Bronchial epithelial cell (primary cell): ENCODE measurements at regions not wholly inside any gene's neighbourhood (a gene's known extent, or its start where the extent isn't known, plus 50 kb on each side); places are given as distances from the start of the nearest gene placed in this dataset.
A peak's percentile ranks its signal among the peaks of the same experiment; 100 is the strongest.

Source experiments
- DNase-seq: peaks from one replicate; pipeline ENCODE4 v3.0.0-alpha.2; 2010; ENCODE audit warnings: low read depth
- FAIRE-seq: peaks from 2 replicates; lab custom pipeline; 2011; peaks lifted over from hg19 to GRCh38; lab: Jason Lieb, UNC
- H3K27me3 ChIP-seq: 2 replicates; pipeline ENCODE4 v1.5.1; 2011; ENCODE audit warnings: low read length; ENCODE audit not compliant: control insufficient read depth, insufficient read depth
- H3K36me3 ChIP-seq: 2 replicates; pipeline ENCODE4 v1.5.1; 2011; ENCODE audit warnings: low read length; ENCODE audit not compliant: control insufficient read depth, insufficient read depth
- H3K4me3 ChIP-seq: 2 replicates; pipeline ENCODE4 v1.5.1; 2011; ENCODE audit warnings: mild to moderate bottlenecking, low read depth, low read length, control low read depth
- TF ChIP-seq, protein P1 (sequence below): IDR thresholded peaks from 2 replicates; pipeline ENCODE4 v1.5.1; 2011; ENCODE audit warnings: mild to moderate bottlenecking, moderate library complexity, low read length, control low read depth, inconsistent platforms; ENCODE audit not compliant: insufficient read depth, severe bottlenecking

DNA sequence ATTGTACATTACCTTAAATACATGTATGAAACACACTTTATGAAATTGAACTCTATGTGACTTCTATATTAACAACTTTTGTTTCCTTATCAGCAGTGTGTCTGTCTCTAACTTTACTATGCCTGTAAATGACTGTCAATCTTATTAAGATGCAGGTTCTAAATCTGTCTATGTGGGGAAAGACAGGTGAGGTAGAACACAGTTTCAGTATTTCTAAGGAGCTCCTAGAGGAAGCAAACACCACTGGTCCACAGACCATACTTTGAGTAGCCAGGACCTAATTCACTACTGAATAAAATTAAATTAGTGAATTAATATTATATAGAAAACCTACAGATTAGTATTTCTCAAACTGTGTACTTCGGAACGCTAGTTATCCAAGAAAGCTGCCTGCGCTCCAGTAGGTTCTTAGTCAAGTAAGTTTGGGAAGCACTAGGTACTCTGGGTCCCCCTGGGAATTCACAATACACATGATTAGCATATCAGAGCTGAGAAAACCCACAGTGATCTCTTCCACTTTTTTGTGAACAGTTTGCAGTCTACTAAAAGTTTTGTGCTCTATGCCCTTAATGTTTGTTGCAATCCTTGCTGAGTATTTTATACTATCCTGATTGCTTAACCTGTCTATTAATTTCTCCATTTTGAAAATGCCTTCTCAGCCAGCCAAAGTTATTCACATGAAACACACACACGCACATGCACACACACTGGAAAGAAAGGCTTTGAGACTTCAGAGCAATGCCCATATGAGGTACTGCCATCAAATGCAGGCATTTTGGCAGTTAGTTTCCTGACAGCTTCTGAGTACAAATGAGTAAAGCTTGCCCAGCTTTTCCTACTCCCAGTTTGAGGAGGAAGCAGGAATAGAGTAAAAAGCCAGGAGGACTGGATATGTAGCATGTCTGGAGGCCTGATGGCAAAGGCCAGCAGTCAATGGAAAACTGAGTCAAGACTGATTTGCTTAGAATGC lies 133.6 kb upstream of the CPEB2 start:
- no peaks in the 10 kb centered on the region for H3K36me3 ChIP-seq
- H3K4me3 ChIP-seq: no peak overlapping the region
- FAIRE-seq (peak; percentile 76), DNase-seq (no peak)
- no peaks in the 10 kb centered on the region for H3K27me3 ChIP-seq
- TF ChIP-seq, protein P1, sequence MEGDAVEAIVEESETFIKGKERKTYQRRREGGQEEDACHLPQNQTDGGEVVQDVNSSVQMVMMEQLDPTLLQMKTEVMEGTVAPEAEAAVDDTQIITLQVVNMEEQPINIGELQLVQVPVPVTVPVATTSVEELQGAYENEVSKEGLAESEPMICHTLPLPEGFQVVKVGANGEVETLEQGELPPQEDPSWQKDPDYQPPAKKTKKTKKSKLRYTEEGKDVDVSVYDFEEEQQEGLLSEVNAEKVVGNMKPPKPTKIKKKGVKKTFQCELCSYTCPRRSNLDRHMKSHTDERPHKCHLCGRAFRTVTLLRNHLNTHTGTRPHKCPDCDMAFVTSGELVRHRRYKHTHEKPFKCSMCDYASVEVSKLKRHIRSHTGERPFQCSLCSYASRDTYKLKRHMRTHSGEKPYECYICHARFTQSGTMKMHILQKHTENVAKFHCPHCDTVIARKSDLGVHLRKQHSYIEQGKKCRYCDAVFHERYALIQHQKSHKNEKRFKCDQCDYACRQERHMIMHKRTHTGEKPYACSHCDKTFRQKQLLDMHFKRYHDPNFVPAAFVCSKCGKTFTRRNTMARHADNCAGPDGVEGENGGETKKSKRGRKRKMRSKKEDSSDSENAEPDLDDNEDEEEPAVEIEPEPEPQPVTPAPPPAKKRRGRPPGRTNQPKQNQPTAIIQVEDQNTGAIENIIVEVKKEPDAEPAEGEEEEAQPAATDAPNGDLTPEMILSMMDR: no peak

DNA sequence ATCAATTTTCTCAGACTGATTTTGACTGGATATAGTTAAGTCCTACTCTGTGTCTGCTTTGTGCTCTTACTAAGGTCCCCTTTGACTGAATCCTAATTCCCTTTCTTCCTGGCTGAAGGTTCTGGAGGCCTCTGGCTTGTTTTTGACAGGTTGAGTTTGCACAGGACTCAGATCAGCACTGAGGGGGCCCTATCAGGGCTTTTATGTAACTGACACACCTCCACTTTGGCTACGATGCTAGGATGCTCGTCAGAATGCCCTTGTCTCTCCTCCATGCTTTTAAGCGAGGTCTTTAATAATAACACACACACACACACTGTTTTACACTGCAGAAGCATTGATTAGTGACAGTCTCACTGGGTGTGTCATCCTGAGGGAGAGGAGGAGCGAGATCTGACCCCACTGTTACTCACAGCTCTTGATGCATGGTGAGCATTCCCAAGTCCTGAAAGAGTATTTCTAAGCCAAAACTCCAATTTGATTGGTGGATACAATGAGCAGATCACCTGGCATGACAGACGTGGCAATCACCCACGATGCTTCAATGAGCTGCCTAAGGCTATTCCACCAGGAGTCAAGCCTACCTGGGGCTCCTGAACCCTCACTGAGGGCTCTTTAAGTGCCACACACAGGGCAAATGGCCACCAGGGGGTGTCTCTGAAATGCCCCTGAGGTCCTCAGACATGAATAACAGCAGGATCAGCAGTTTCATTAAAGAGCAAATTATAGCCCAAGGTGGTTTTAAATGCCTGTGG lies 130.4 kb upstream of the CPEB2 start:
- Histone ChIP-seq H3K36me3 (no peaks in the 10 kb centered on the region), H3K4me3 (no peak overlapping the region), H3K27me3 (no peaks in the 10 kb centered on the region)
- TF ChIP-seq, protein P1: peak; percentile 50
- DNase-seq: peak; percentile 89
- FAIRE-seq: peak; percentile 66

DNA sequence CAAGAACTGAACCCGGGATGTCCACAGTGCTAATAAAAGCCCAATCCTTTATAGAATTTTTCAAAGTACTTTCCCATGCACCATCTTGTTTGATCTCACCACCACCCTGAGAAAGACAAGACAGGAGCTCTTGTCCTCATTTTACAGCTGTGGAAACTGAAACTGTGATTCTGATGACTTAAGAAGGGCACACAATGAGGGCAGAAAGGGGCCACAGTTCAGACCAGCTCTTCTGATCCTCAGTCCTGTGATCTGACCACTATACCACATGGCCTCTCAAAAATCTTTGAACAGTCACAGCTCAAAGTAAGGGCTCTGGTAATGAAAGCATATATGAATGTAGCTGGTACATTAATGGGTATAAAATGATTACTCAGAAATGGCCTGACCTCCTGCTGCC lies 127.3 kb upstream of the CPEB2 start:
- no peaks in the 10 kb centered on the region for H3K27me3 ChIP-seq
- FAIRE-seq: peak; percentile 62
- H3K4me3 ChIP-seq: no peak overlapping the region
- TF ChIP-seq, protein P1: no peak
- no peak for DNase-seq
- no peaks in the 10 kb centered on the region for H3K36me3 ChIP-seq

DNA sequence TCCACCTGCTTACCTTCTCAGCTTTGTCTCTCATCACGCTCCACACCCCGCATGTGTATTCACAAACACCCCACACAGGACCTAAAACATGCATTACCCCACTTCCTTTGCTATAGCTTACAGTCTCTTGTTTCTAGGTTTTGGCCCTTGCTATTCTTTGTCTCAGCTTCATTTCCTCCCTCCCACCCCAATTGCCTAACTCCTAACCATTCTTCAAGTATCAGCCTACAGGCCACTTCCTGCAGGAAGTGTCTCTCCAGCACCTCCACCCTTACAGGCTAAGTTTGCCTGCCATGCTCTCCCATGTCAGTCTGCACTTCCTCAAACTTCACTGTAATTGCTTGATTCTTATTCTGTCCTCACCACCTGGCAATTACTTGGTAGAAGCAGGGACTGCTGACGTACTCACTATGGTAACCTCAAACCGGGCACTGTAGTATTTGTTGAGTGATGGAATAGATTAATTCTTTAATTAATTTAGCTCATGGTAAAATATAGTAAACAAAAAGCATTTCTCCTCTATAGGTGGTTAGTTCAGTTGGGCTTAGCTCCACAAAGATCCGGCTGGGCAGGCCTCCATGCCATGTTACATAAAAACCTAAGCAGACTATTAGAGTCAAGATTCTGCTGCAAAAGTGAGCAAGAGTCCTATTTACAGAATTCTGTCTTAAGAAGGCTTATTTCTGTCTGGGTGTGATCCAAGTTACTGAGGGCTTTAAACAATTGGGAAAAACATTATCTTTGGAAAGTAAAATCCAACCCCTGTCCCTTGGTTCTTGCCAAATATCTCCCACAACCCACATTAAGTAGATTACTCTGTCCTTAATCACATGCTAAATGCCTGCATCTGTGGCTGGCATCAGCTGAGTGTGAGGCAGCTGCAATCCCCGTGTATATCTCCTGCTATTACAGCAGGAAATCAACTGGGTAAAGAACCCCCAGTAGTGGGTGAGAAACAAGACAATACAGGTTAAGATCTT lies 124.7 kb upstream of the CPEB2 start:
- no peak for FAIRE-seq
- TF ChIP-seq, protein P1: no peak
- Histone ChIP-seq H3K36me3 (no peaks in the 10 kb centered on the region), H3K4me3 (no peak overlapping the region), H3K27me3 (no peaks in the 10 kb centered on the region)
- peak; percentile 43 for DNase-seq

DNA sequence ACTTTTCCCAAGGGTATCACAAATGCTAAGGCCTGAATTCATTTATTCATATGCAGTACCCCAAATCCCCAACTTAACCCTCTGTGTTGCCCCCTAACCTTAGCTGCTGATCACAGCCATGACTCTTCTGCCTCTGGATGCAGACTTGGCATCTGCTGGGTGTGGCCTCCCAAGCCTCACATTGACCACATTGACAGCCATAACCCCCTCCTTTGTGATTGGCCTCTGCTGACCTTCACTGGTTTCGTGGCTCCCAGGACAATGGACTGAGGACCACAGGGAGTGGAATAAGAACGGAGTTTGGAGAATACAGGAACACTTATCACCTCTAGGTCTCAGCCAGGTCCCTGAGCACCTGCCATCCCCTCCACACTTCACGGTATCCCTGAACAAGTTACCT lies 123.6 kb upstream of the CPEB2 start:
- TF ChIP-seq, protein P1: no peak
- Histone ChIP-seq H3K4me3 (no peak overlapping the region), H3K36me3 (no peaks in the 10 kb centered on the region), H3K27me3 (no peaks in the 10 kb centered on the region)
- DNase-seq (no peak), FAIRE-seq (no peak)
